HuH-7.5 (cell line): ENCODE measurements at regions not wholly inside any gene's neighbourhood (a gene's known extent, or its start where the extent isn't known, plus 50 kb on each side); places are given as distances from the start of the nearest gene placed in this dataset.
"Not testable (repeated sequence)": the region's sequence is repeated elsewhere in the genome, so short reads cannot be mapped to it uniquely, and the experiment has no call there.

Experiments used
- DNase-seq: peaks from one replicate; pipeline ENCODE4 v3.0.0; 2011; ENCODE audit warnings: low spot score

- no peak for DNase-seq
Measured at GRCh38 chr5:98206566-98206965, 566.9 kb upstream of the RGMB start.

GRCh38 chr5:98209418-98209817 is 564.0 kb upstream of the RGMB start:
- DNase-seq = no peak

- DNase-seq = no peak
Measured at GRCh38 chr5:98214240-98215051, 559.0 kb upstream of the RGMB start.

- DNase-seq = no peak
Measured at GRCh38 chr5:98217138-98217537, 556.3 kb upstream of the RGMB start.

GRCh38 chr5:98218838-98219237 is 554.6 kb upstream of the RGMB start:
- DNase-seq = no peak

GRCh38 chr5:98227489-98227888 is 546.0 kb upstream of the RGMB start:
- no peak for DNase-seq

GRCh38 chr5:98231089-98231488 is 542.4 kb upstream of the RGMB start:
- DNase-seq = no peak

- DNase-seq = not testable (repeated sequence)
Measured at GRCh38 chr5:98237794-98238193, 535.7 kb upstream of the RGMB start.

- DNase-seq = no peak
Measured at GRCh38 chr5:98243972-98244371, 529.5 kb upstream of the RGMB start.

GRCh38 chr5:98248949-98249348 is 524.5 kb upstream of the RGMB start:
- no peak for DNase-seq

GRCh38 chr5:98258939-98259338 is 514.5 kb upstream of the RGMB start:
- no peak for DNase-seq

- no peak for DNase-seq
Measured at GRCh38 chr5:98259595-98259994, 513.9 kb upstream of the RGMB start.

GRCh38 chr5:98263084-98263483 is 510.4 kb upstream of the RGMB start:
- no peak for DNase-seq

- DNase-seq = no peak
Measured at GRCh38 chr5:98268162-98268860, 505.2 kb upstream of the RGMB start.

- no peak for DNase-seq
Measured at GRCh38 chr5:98275980-98276379, 497.5 kb upstream of the RGMB start.

- DNase-seq = no peak
Measured at GRCh38 chr5:98282521-98282920, 490.9 kb upstream of the RGMB start.

GRCh38 chr5:98292496-98292895 is 481.0 kb upstream of the RGMB start:
- DNase-seq = no peak

GRCh38 chr5:98296426-98296825 is 477.0 kb upstream of the RGMB start:
- no peak for DNase-seq

- no peak for DNase-seq
Measured at GRCh38 chr5:98299435-98299834, 474.0 kb upstream of the RGMB start.

GRCh38 chr5:98301547-98301946 is 471.9 kb upstream of the RGMB start:
- no peak for DNase-seq

GRCh38 chr5:98307811-98308210 is 465.7 kb upstream of the RGMB start:
- no peak for DNase-seq

- no peak for DNase-seq
Measured at GRCh38 chr5:98308231-98308630, 465.2 kb upstream of the RGMB start.

GRCh38 chr5:98308960-98309359 is 464.5 kb upstream of the RGMB start:
- DNase-seq = no peak
